HCT116 (cell line): ENCODE measurements at regions not wholly inside any gene's neighbourhood (a gene's known extent, or its start where the extent isn't known, plus 50 kb on each side); places are given as distances from the start of the nearest gene placed in this dataset.

Experiments
- ATAC-seq: fragments of 200-7000 bp; cut with Tn5 transposase; 2 replicates; pipeline ENCODE4 v1.9.1; 2020; ENCODE audit warnings: mild to moderate bottlenecking, moderate library complexity
- BruUV-seq: library from RNA; stranded (reverse); fragments of 400-500 nt; replicated peaks from 2 replicates; lab custom pipeline; 2021; lab: Mats Ljungman, UMichigan
- CTCF ChIA-PET: fragments of 300-600 bp; sonication (Branson Sonifier 250); formaldehyde crosslinking; loops from one replicate; lab custom pipeline; 2021; ENCODE audit warnings: antibody characterized with exemption; lab: Charles Lee
- POLR2A ChIA-PET: fragments of 300-600, 350-600 bp; sonication (Branson Sonifier 250); formaldehyde crosslinking; loops from one replicate; lab custom pipeline; 2021; ENCODE audit warnings: antibody characterized with exemption; lab: Charles Lee
- RAD21 ChIA-PET, 2 experiments: fragments of 300-600 bp; sonication (Branson Sonifier 250); formaldehyde crosslinking; loops; one replicate each; lab custom pipeline; 2023; ENCODE audit warnings: low total read pairs in 2 of 2; ENCODE audit not compliant: uncharacterized antibody in 2 of 2, unreplicated experiment in 2 of 2, low non-redundant PET in 1 of 2; lab: Charles Lee
- DNase-seq: peaks from one replicate; pipeline ENCODE4 v3.0.0-alpha.2; 2010; ENCODE audit warnings: low read depth, low spot score
- H2AFZ ChIP-seq: fragments of 200-600 bp; shearing (Covaris generic), sonication (generic); 2 replicates; pipeline ENCODE4 v1.6.1; 2017; ENCODE audit warnings: low read depth, mixed run types, mixed read lengths, antibody characterized with exemption, low read length; ENCODE audit not compliant: poor library complexity, severe bottlenecking
- H3K27ac ChIP-seq: 2 replicates; pipeline ENCODE4 v1.5.1; 2012; ENCODE audit warnings: low read depth, low read length
- H3K27me3 ChIP-seq: fragments of 200-600 bp; sonication (generic); 2 replicates; pipeline ENCODE4 v1.6.1; 2016; ENCODE audit warnings: mixed run types, low read length, mixed read lengths; ENCODE audit not compliant: insufficient read depth
- H3K36me3 ChIP-seq, 2 experiments: fragments of 200-500 bp in 1 of 2; fragments of 200-600 bp in 1 of 2; sonication (Bioruptor generic) in 1 of 2; sonication (generic) in 1 of 2; 2 replicates each; pipeline versions ENCODE4 v1.5.1 to v1.6.1; 2014 to 2016; ENCODE audit warnings: low read length in 2 of 2, inconsistent platforms in 1 of 2, mixed read lengths in 1 of 2, mixed run types in 1 of 2; ENCODE audit not compliant: insufficient read depth in 2 of 2, control insufficient read depth in 1 of 2
- H3K4me1 ChIP-seq, 2 experiments: fragments of 200-600 bp in 1 of 2; sonication (generic) in 1 of 2; 2 replicates each; pipeline versions ENCODE4 v1.5.1 to v1.6.1; 2012 to 2017; ENCODE audit warnings: low read length in 2 of 2, inconsistent platforms in 1 of 2, mild to moderate bottlenecking in 1 of 2, mixed read lengths in 1 of 2, mixed run types in 1 of 2, moderate library complexity in 1 of 2; ENCODE audit not compliant: insufficient read depth in 2 of 2, control insufficient read depth in 1 of 2
- H3K4me2 ChIP-seq: fragments of 200-600 bp; sonication (generic); 2 replicates; pipeline ENCODE4 v1.6.1; 2017; ENCODE audit warnings: mixed run types, low read length, mixed read lengths
- H3K4me3 ChIP-seq, 2 experiments: fragments of 200-600 bp in 1 of 2; sonication (generic) in 1 of 2; replicated peaks in 1 of 2; 2 replicates each; pipeline ENCODE4 v1.5.1; 2011 to 2016; ENCODE audit warnings: low read length in 2 of 2, control low read depth in 1 of 2, low read depth in 1 of 2, mild to moderate bottlenecking in 1 of 2, mixed read lengths in 1 of 2, mixed run types in 1 of 2
- H3K79me2 ChIP-seq: fragments of 200-600 bp; sonication (generic); 2 replicates; pipeline ENCODE4 v1.6.1; 2017; ENCODE audit warnings: mild to moderate bottlenecking, mixed run types, low read length, moderate library complexity, mixed read lengths; ENCODE audit not compliant: insufficient read depth
- H3K9ac ChIP-seq: fragments of 200-600 bp; sonication (generic); 2 replicates; pipeline ENCODE4 v1.6.1; 2016; ENCODE audit warnings: low read length, mixed read lengths
- H3K9me2 ChIP-seq: fragments of 200-600 bp; sonication (generic), shearing (Covaris generic); 2 replicates; pipeline ENCODE4 v1.6.1; 2017; ENCODE audit warnings: mixed run types, mild to moderate bottlenecking, moderate library complexity; ENCODE audit not compliant: insufficient read depth
- H3K9me3 ChIP-seq, 2 experiments: fragments of 200-500 bp in 1 of 2; fragments of 200-600 bp in 1 of 2; sonication (Bioruptor generic) in 1 of 2; sonication (generic) in 1 of 2; 2 replicates each; pipeline ENCODE4 v1.6.1; 2014 to 2017; ENCODE audit warnings: low read length in 2 of 2, mixed read lengths in 2 of 2, inconsistent platforms in 1 of 2, low read depth in 1 of 2, mild to moderate bottlenecking in 1 of 2, mixed run types in 1 of 2, moderate library complexity in 1 of 2; ENCODE audit not compliant: control insufficient read depth in 1 of 2, insufficient read depth in 1 of 2
- H4K20me1 ChIP-seq: fragments of 200-600 bp; sonication (generic), shearing (Covaris generic); 2 replicates; pipeline ENCODE4 v1.6.1; 2017; ENCODE audit warnings: mixed run types, mild to moderate bottlenecking, moderate library complexity; ENCODE audit not compliant: insufficient read depth
- CBX3 ChIP-seq: IDR thresholded peaks from 2 replicates; pipeline ENCODE4 v1.6.1; 2012; ENCODE audit warnings: low read depth
- CEBPB ChIP-seq: IDR thresholded peaks from 2 replicates; pipeline ENCODE4 v1.6.1; 2012; ENCODE audit warnings: low read depth
- EZH2 ChIP-seq: fragments of 200-600 bp; sonication (generic); IDR thresholded peaks from 2 replicates; pipeline ENCODE4 v1.6.1; 2017; ENCODE audit warnings: antibody characterized with exemption, mixed run types
- EZH2phosphoT487 ChIP-seq: fragments of 200-600 bp; IDR thresholded peaks from 2 replicates; pipeline ENCODE4 v1.6.1; 2018; ENCODE audit warnings: antibody characterized with exemption, borderline replicate concordance
- FOSL1 ChIP-seq: IDR thresholded peaks from 2 replicates; pipeline ENCODE4 v1.6.1; 2012; ENCODE audit warnings: low read depth
- JUND ChIP-seq: IDR thresholded peaks from 2 replicates; pipeline ENCODE4 v1.6.1; 2012
- MAX ChIP-seq: IDR thresholded peaks from 2 replicates; pipeline ENCODE4 v1.6.1; 2012
- POLR2AphosphoS5 ChIP-seq: IDR thresholded peaks from 2 replicates; pipeline ENCODE4 v1.6.1; 2011; ENCODE audit warnings: mild to moderate bottlenecking, low read depth, low read length, moderate library complexity
- SIN3A ChIP-seq: IDR thresholded peaks from 2 replicates; pipeline ENCODE4 v1.6.1; 2012; ENCODE audit warnings: low read depth
- SP1 ChIP-seq: IDR thresholded peaks from 2 replicates; pipeline ENCODE4 v1.6.1; 2012; ENCODE audit warnings: low read depth
- SRF ChIP-seq: IDR thresholded peaks from 2 replicates; pipeline ENCODE4 v1.6.1; 2012; ENCODE audit warnings: low read depth
- TCF7L2 ChIP-seq: IDR thresholded peaks from 2 replicates; pipeline ENCODE4 v1.7.0; 2011; ENCODE audit warnings: borderline replicate concordance, inconsistent platforms; ENCODE audit not compliant: insufficient read depth, insufficient read length; ENCODE audit errors: extremely low read depth
- YY1 ChIP-seq: IDR thresholded peaks from 2 replicates; pipeline ENCODE4 v1.6.1; 2011; ENCODE audit warnings: low read length, low read depth, moderate library complexity, mild to moderate bottlenecking; ENCODE audit not compliant: insufficient replicate concordance; ENCODE audit errors: extremely low read depth
- ZFX ChIP-seq: fragments of 450-650 bp; IDR thresholded peaks from 2 replicates; pipeline ENCODE4 v1.6.1; 2017
- intact Hi-C: fragments of 100-400 bp; cut with micrococcal nuclease; formaldehyde crosslinking; loops from 2 replicates; pipeline ENCODE4 v1.10.0; 2022
- TF ChIP-seq, protein P1 (sequence below): IDR thresholded peaks from 2 replicates; pipeline ENCODE4 v1.6.1; 2012; ENCODE audit warnings: low read depth

DNA sequence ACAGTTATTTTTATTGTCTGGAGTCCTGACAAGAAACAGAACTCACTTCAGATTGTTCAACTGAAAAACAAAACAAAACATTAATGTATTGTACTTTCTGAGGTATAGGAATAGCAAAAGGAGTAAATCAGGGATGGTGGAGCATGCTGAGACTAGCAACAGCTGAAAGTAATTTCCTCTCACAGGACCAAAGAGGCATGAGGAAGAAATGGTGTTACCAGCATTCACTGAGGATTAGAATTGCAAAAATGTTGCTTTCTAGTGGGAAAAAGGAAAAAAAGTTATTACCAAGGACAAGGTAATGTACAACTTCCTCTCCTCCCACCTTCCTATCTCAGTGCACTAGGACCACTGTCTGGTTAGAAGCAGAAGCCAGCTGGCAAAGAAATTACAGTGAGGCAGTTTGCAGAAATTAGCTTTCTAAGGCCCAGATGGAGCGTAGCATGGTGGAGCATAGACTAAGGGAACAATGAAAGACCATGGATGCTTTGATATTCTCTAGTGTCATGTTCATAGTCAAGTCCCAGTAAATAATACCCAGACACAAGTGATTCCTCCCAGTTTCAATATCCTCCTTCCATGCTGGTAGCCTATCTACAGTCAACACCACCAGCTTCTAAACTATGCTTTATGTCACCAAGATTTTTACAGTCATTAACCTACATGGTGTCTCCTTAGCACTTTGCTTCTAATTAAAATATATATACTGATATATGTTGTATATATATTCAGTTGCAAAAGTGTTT is 133.7 kb upstream of the DCN start:
- Histone ChIP-seq H3K4me2 (no peak overlapping the region), H2AFZ (no peak overlapping the region), H3K27ac (no peak overlapping the region), H4K20me1 (no peaks in the 10 kb centered on the region), H3K9me3 (no peaks in the 10 kb centered on the region), H3K4me3 (no peak overlapping the region), H3K27me3 (no peaks in the 10 kb centered on the region), H3K79me2 (no peaks in the 10 kb centered on the region), H3K9me2 (no peaks in the 10 kb centered on the region), H3K9ac (no peak overlapping the region), H3K4me1 (no peaks in the 10 kb centered on the region), H3K36me3 (no peaks in the 10 kb centered on the region)
- TF ChIP-seq FOSL1 (no peak), CEBPB (no peak), CBX3 (no peak), SP1 (no peak), EZH2 (no peak), SRF (no peak), EZH2phosphoT487 (no peak), POLR2AphosphoS5 (no peak), SIN3A (no peak), ZFX (no peak), TCF7L2 (no peak), JUND (no peak), YY1 (no peak), MAX (no peak)
- TF ChIP-seq, protein P1, sequence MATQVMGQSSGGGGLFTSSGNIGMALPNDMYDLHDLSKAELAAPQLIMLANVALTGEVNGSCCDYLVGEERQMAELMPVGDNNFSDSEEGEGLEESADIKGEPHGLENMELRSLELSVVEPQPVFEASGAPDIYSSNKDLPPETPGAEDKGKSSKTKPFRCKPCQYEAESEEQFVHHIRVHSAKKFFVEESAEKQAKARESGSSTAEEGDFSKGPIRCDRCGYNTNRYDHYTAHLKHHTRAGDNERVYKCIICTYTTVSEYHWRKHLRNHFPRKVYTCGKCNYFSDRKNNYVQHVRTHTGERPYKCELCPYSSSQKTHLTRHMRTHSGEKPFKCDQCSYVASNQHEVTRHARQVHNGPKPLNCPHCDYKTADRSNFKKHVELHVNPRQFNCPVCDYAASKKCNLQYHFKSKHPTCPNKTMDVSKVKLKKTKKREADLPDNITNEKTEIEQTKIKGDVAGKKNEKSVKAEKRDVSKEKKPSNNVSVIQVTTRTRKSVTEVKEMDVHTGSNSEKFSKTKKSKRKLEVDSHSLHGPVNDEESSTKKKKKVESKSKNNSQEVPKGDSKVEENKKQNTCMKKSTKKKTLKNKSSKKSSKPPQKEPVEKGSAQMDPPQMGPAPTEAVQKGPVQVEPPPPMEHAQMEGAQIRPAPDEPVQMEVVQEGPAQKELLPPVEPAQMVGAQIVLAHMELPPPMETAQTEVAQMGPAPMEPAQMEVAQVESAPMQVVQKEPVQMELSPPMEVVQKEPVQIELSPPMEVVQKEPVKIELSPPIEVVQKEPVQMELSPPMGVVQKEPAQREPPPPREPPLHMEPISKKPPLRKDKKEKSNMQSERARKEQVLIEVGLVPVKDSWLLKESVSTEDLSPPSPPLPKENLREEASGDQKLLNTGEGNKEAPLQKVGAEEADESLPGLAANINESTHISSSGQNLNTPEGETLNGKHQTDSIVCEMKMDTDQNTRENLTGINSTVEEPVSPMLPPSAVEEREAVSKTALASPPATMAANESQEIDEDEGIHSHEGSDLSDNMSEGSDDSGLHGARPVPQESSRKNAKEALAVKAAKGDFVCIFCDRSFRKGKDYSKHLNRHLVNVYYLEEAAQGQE, result no peak
- BruUV-seq, result no TSS peak
- DNase-seq, result no peak
- intact Hi-C loops, result no loop called here
- ChIA-PET POLR2A (no interaction called here), RAD21 (no interaction called here), CTCF (interaction anchor here (2.6 kb wide), 1 partner anchor 10 kb away, joined by 12 read pairs; no protein-coding TSS in a partner anchor)
- no peak for ATAC-seq
